ENCODE measurements at regions not wholly inside any gene's neighbourhood (a gene's known extent, or its start where the extent isn't known, plus 50 kb on each side); places are given as distances from the start of the nearest gene placed in this dataset.
"Not testable (repeated sequence)": the region's sequence is repeated elsewhere in the genome, so short reads cannot be mapped to it uniquely, and the experiment has no call there.

- DNase-seq: peak; percentile 8 to 51
Observed at GRCh38 chr9:135343837-135344522, 135.6 kb upstream of the PPP1R26 start.

- DNase-seq: no peak
Observed at GRCh38 chr9:135344523-135344901, 135.1 kb upstream of the PPP1R26 start.

- no peak for DNase-seq
Observed at GRCh38 chr9:135344915-135345500, 134.6 kb upstream of the PPP1R26 start.

GRCh38 chr9:135345775-135346433 lies 133.7 kb upstream of the PPP1R26 start:
- DNase-seq: no peak

- no peak for DNase-seq
Observed at GRCh38 chr9:135346438-135347050, 133.0 kb upstream of the PPP1R26 start.

- no peak for DNase-seq
Observed at GRCh38 chr9:135347461-135347860, 132.1 kb upstream of the PPP1R26 start.

GRCh38 chr9:135348076-135348787 lies 131.3 kb upstream of the PPP1R26 start:
- no peak for DNase-seq

GRCh38 chr9:135348788-135349150 lies 130.8 kb upstream of the PPP1R26 start:
- no peak for DNase-seq

- DNase-seq: no peak
Observed at GRCh38 chr9:135349212-135350002, 130.2 kb upstream of the PPP1R26 start.

- DNase-seq: peak in 1 of 2 experiments; percentile 27
Observed at GRCh38 chr9:135350003-135350315, 129.6 kb upstream of the PPP1R26 start.

- no peak for DNase-seq
Observed at GRCh38 chr9:135353935-135354334, 125.6 kb upstream of the PPP1R26 start.

- peak in 1 of 2 experiments; percentile 32 for DNase-seq
Observed at GRCh38 chr9:135355521-135356011, 124.0 kb upstream of the PPP1R26 start.

- no peak for DNase-seq
Observed at GRCh38 chr9:135356021-135356420, 123.6 kb upstream of the PPP1R26 start.

- no peak for DNase-seq
Observed at GRCh38 chr9:135356796-135357195, 122.8 kb upstream of the PPP1R26 start.

GRCh38 chr9:135357863-135358551 lies 121.6 kb upstream of the PPP1R26 start:
- no peak for DNase-seq

GRCh38 chr9:135358552-135358940 lies 121.0 kb upstream of the PPP1R26 start:
- no peak for DNase-seq

GRCh38 chr9:135359764-135360163 lies 119.8 kb upstream of the PPP1R26 start:
- no peak for DNase-seq

GRCh38 chr9:135360617-135361016 lies 119.0 kb upstream of the PPP1R26 start:
- DNase-seq: no peak

GRCh38 chr9:135361668-135362067 lies 117.9 kb upstream of the PPP1R26 start:
- DNase-seq: not testable (repeated sequence)

- peak; percentile 7 to 59 for DNase-seq
Observed at GRCh38 chr9:135363596-135363995, 116.0 kb upstream of the PPP1R26 start.

- DNase-seq: no peak
Observed at GRCh38 chr9:135365013-135365768, 114.4 kb upstream of the PPP1R26 start.
